ENCODE measurements at regions not wholly inside any gene's neighbourhood (a gene's known extent, or its start where the extent isn't known, plus 50 kb on each side); places are given as distances from the start of the nearest gene placed in this dataset.
"Not testable (repeated sequence)": the region's sequence is repeated elsewhere in the genome, so short reads cannot be mapped to it uniquely, and the experiment has no call there.

DNA sequence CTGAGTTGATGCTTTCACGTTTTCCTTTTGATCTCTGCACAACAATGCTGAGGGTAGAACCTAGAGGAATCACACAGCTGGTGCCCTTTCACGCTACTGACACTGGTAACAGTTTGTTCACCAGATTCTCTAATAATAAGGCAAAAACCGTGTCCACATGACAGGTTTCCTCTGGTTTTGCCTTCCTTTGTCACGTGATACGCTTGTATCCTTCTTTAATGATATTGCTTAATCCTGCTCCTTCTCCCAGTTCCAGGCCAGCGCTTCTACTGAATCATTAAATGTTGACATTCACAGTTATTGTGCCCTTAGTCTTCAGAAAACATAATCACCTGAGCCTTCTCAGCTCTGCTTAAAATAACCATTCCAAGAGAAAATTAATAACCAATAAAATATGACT lies 978.2 kb upstream of the NCAM2 start:
- no peak overlapping the region for H3K27ac ChIP-seq
- H3K4me2 ChIP-seq, result no peak overlapping the region

DNA sequence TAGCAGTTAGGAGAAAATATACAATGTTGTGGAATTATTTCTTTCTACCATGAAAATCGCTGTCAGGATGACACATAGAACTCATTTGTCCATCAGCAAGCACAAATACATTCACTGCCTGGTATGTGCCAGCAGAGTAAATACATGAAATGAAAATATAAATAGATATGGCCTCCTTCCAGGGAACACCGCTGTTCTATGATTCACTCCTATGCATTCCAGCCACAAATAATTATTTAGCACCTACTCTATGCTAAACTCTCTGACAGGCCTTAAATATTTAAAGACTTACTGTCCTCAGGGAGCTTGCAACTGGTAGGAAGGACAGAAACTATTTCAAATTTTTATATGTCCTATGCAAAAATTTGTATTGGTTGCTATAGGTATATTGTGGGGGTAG lies 975.0 kb upstream of the NCAM2 start:
- TF ChIP-seq Cebpa-rat (IDR thresholded peaks at IDR 0.05), result no peak
- Histone ChIP-seq H3K36me3 (no peaks in the 10 kb centered on the region), H3K4me2 (no peak overlapping the region), H3K4me1 (no peaks in the 10 kb centered on the region), H3K9me3 (no peaks in the 10 kb centered on the region), H4K20me1 (no peaks in the 10 kb centered on the region), H3K9ac (no peak overlapping the region), H3K27me3 (no peaks in the 10 kb centered on the region), H3K27ac (no peak overlapping the region), H3K4me3 (no peak overlapping the region)

More for the DNA sequence above, 978.2 kb upstream of the NCAM2 start:
- no peaks in the 10 kb centered on the region for H3K9me3 ChIP-seq
- no peak overlapping the region for H3K4me3 ChIP-seq
- H3K4me1 ChIP-seq, result no peaks in the 10 kb centered on the region
- no peak for TF ChIP-seq Cebpa-rat (IDR thresholded peaks at IDR 0.05)
- H4K20me1 ChIP-seq, result no peaks in the 10 kb centered on the region
- no peaks in the 10 kb centered on the region for H3K36me3 ChIP-seq
- H3K27me3 ChIP-seq, result no peaks in the 10 kb centered on the region
- no peak overlapping the region for H3K9ac ChIP-seq

DNA sequence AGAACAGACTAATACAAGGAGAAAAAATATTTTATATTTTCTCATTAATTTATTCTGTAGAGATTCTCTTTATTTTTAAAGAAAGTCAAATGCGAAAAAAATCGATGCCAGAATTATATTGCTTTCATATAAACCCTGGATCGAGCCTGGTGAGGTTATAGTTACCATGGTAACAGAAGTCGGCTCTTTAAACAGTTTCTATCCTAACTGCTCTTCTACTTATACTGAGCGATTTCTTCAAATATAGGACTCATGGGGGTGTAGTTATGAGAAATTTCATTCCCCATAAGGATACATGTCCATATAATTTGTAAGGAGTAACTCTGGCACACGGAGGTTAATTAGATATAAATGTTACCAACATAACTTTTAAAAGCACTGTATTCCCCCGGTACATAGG lies 973.5 kb upstream of the NCAM2 start:
- Histone ChIP-seq H3K9me3 (no peaks in the 10 kb centered on the region), H3K4me1 (no peaks in the 10 kb centered on the region), H3K9ac (no peak overlapping the region), H3K27ac (no peak overlapping the region), H3K36me3 (no peaks in the 10 kb centered on the region), H3K4me3 (no peak overlapping the region), H3K27me3 (no peaks in the 10 kb centered on the region), H3K4me2 (no peak overlapping the region), H4K20me1 (no peaks in the 10 kb centered on the region)
- TF ChIP-seq Cebpa-rat (IDR thresholded peaks at IDR 0.05), result no peak

DNA sequence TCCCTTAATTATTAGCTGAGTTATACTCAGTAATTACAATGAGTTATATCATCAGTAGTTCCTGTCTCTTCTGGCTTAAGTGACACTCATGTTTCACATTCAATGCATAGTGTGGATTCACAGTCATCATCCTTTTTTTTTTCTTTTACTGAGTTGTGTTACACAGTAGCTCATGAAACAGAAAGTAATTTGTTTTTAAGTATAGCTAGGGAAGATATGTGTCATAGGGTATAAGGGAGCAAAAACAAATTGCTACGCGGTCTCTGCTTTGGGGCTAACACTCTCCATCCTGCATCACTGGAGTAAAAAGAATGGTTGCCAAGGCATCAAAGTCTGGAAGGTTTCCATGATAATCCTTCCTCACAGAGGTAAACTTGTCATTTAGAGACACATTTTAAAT lies 971.7 kb upstream of the NCAM2 start:
- Histone ChIP-seq H3K4me2 (no peak overlapping the region), H3K4me1 (no peaks in the 10 kb centered on the region), H4K20me1 (no peaks in the 10 kb centered on the region), H3K27ac (no peak overlapping the region), H3K9ac (no peak overlapping the region), H3K36me3 (no peaks in the 10 kb centered on the region), H3K27me3 (no peaks in the 10 kb centered on the region), H3K4me3 (no peak overlapping the region), H3K9me3 (no peaks in the 10 kb centered on the region)
- no peak for TF ChIP-seq Cebpa-rat (IDR thresholded peaks at IDR 0.05)

DNA sequence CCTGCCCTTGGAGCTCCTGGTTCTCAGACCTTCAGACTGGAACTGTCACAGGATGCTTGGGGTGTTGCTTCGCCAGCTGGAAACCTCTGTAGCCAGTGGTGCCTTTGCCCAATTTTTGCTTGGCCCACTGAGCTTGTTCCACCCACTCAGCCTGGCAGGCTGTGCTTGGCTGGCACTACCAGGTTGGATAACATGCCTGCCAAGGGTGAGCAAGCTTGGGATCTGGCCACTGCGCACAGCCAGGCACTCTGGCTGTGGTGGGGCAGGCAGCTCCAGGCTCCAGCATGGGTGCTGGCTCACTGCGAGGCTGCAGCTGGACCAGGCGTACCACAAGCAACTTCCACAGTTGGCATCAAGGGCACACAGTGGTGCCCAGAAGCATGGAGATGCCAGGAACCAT lies 967.8 kb upstream of the NCAM2 start:
- Histone ChIP-seq H3K4me1 (no peaks in the 10 kb centered on the region), H3K27ac (no peak overlapping the region), H3K9me3 (no peaks in the 10 kb centered on the region), H3K36me3 (no peaks in the 10 kb centered on the region), H3K9ac (no peak overlapping the region), H3K27me3 (no peaks in the 10 kb centered on the region), H3K4me2 (no peak overlapping the region), H4K20me1 (no peaks in the 10 kb centered on the region), H3K4me3 (no peak overlapping the region)
- no peak for TF ChIP-seq Cebpa-rat (IDR thresholded peaks at IDR 0.05)

DNA sequence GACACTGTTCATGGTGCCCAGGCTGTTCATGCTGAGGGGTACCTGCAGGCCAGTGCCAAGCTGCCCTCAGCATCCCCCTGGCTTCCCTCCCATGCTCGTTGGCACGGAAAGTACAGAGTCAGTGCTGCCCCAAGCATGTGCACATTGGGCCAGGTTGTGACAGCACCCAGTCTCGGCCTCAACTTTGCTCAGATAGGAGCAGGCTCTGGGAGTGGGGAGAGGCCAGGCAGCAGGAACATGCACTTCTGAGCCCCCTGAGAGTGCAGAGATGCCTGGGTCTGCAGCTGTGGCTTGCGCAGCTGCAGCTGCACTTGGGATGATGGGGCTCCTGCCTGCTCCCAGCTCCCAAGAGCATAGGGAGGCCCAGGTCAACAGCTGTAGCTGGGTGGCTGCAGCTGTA lies 966.4 kb upstream of the NCAM2 start:
- H3K36me3 ChIP-seq, result no peaks in the 10 kb centered on the region
- no peaks in the 10 kb centered on the region; the same call in 1 of the 2 replicates for H3K9me3 ChIP-seq
- H3K4me3 ChIP-seq, result no peak overlapping the region
- TF ChIP-seq Cebpa-rat (IDR thresholded peaks at IDR 0.05), result no peak
- no peaks in the 10 kb centered on the region for H4K20me1 ChIP-seq
- no peak overlapping the region for H3K9ac ChIP-seq
- no peaks in the 10 kb centered on the region for H3K27me3 ChIP-seq
- H3K27ac ChIP-seq, result no peak overlapping the region
- no peaks in the 10 kb centered on the region for H3K4me1 ChIP-seq
- H3K4me2 ChIP-seq, result no peak overlapping the region

DNA sequence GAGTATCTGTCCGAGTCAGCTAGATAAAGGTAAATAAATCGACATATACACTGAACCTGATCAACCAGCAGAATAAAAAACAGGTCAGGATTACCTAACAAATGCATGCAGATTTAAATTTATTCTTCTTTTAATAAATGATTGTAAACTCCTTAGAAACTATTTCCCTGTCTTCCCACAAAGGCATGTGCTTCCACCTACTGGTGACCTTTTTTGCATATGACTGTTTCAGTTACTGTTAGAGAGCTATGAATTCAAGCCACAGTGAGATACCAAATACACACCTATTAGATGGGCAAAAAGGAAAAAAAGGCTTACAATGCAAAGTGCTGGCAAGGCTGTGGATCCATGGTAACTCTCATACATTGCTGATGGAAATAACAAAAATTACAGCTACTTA lies 957.4 kb upstream of the NCAM2 start:
- TF ChIP-seq Cebpa-rat (IDR thresholded peaks at IDR 0.05), result no peak
- Histone ChIP-seq H3K27ac (no peak overlapping the region), H3K4me2 (no peak overlapping the region), H3K36me3 (no peaks in the 10 kb centered on the region), H3K9ac (no peak overlapping the region), H4K20me1 (no peaks in the 10 kb centered on the region), H3K4me3 (no peak overlapping the region), H3K9me3 (no peaks in the 10 kb centered on the region; the same call in 1 of the 2 replicates), H3K27me3 (no peaks in the 10 kb centered on the region), H3K4me1 (no peaks in the 10 kb centered on the region)

DNA sequence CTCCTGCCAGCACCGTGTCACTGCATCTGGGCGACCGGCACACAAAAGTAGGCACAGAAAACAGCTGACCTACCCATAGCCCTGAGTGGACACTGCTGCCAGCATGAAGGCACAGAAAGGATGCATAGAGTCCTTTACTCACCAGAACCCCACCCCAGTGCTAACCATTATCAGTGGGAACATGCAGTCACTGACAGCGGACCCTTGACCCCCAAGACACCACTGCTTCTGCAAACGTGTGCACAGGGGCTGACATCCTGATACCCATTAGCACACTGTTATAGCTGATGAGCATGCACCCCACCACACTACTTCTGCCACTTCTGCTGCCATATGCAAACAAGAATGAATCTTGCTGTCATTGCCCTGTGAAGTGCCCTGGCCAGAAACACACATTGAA lies 953.0 kb upstream of the NCAM2 start:
- Histone ChIP-seq H4K20me1 (no peaks in the 10 kb centered on the region), H3K9ac (no peak overlapping the region), H3K36me3 (no peaks in the 10 kb centered on the region), H3K9me3 (no peaks in the 10 kb centered on the region), H3K4me3 (no peak overlapping the region), H3K27ac (no peak overlapping the region), H3K27me3 (no peaks in the 10 kb centered on the region), H3K4me2 (no peak overlapping the region), H3K4me1 (no peaks in the 10 kb centered on the region)
- no peak for TF ChIP-seq Cebpa-rat (IDR thresholded peaks at IDR 0.05)

DNA sequence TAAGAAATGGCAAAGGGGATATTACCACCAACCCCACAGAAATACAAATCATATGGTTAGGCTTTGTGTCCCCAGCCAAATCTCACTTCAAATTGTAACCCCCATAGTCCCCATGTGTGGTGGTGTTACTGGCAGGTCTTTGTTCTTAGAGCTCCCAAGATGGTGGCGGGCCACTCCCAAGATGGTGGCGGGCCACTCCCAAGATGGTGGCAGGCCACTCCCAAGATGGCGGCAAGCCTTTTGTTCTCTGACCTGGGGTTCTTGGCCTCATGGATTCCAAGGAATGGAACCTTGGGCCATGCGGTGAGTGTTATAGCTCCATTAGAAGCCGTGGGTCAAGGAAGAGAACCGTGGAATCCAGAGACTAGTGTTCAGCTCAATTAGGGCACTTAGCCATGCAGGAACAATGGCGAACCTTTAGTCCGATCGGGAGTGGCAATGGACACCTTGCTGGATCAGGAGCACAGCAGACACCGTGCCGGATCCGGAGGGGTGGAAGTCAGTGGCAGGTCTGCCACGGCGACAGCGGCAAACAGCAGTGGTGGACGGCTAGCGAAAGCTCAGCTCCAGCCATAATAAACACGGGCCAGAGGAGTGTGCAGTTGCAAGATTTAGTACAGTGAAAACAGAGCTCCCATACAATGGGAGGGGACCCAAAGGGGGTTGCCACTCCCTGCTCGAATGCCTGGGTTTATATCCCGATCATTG lies 949.9 kb upstream of the NCAM2 start:
- H4K20me1 ChIP-seq, H3K27me3 ChIP-seq, H3K4me2 ChIP-seq, H3K27ac ChIP-seq, H3K4me1 ChIP-seq, H3K4me3 ChIP-seq, H3K9me3 ChIP-seq, H3K36me3 ChIP-seq, H3K9ac ChIP-seq: not testable (repeated sequence)

DNA sequence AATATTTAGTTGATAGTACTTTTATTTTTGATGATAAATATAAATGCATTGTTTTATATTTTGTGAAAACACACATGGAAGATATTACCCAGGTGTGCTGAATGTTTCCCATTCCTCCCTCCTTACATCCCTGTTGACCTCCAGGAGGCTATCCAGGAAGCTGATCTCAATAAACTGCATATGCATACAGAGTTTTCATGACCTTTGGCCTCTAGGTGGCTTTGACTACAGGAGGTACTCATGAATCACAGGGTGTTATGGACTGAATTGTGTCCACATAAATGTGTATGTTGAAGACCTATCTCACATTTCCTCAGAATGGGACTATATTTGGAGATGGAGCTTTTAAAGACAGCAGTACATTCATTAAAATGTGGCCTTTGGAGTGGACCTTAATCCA lies 914.9 kb upstream of the NCAM2 start:
- Histone ChIP-seq H3K9me3 (no peaks in the 10 kb centered on the region), H3K27me3 (no peaks in the 10 kb centered on the region)

DNA sequence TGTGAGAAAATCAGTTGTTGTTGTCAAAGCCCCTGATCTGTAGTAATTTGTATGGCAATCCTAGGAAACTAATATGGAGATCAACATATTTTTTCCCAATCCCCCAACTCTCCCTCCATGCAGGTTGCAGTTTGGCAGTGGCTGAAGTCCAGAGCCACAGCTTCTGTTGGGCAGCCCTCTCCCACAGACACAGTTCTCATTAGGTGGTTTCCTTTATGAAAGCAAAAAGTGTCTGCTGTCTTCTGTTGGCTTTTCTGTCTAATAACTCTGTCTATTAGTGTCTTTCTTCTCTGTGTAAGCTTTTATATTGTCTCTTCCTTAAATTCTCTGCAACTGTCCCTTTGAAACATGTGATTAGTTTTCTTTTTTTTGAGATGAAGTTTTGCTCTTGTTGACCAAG lies 914.3 kb upstream of the NCAM2 start:
- Histone ChIP-seq H3K9me3 (no peaks in the 10 kb centered on the region), H3K4me1 (no peaks in the 10 kb centered on the region), H3K36me3 (no peaks in the 10 kb centered on the region), H3K9ac (no peak overlapping the region), H3K4me3 (no peak overlapping the region), H3K4me2 (no peak overlapping the region), H4K20me1 (no peaks in the 10 kb centered on the region), H3K27me3 (no peaks in the 10 kb centered on the region), H3K27ac (no peak overlapping the region)
- no peak for TF ChIP-seq Cebpa-rat (IDR thresholded peaks at IDR 0.05)

More for the DNA sequence above, 914.9 kb upstream of the NCAM2 start:
- no peak overlapping the region for H3K27ac ChIP-seq
- TF ChIP-seq Cebpa-rat (IDR thresholded peaks at IDR 0.05), result no peak
- H3K4me3 ChIP-seq, result no peak overlapping the region
- no peaks in the 10 kb centered on the region for H3K36me3 ChIP-seq
- no peaks in the 10 kb centered on the region for H3K4me1 ChIP-seq
- H3K9ac ChIP-seq, result no peak overlapping the region
- no peaks in the 10 kb centered on the region for H4K20me1 ChIP-seq
- no peak overlapping the region for H3K4me2 ChIP-seq
